ENCODE measurements at regions not wholly inside any gene's neighbourhood (a gene's known extent, or its start where the extent isn't known, plus 50 kb on each side); places are given as distances from the start of the nearest gene placed in this dataset.

DNA sequence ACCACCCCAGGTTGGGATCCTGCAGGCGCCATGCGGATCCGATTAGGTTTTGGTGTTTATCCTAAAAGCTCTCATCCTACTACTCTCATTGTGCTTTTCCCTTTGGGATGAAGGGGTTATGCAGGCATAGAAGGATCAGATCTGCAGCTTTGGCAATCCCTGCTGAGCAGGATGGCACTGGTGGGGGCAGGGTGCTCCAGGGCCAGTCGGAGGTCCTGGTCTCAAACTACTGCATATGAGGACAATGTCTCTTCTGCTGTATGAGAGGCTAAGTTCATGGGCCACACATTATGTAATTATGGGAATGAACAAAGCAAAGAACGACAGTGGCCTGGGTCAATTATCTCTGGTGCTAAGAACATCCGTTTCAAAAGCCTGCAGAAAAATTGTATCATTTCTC, 334.2 kb downstream of the IRX1 start:
- Histone ChIP-seq H3K27ac (replicated peaks) (no peak overlapping the region), H3K27me3 (ENCODE audit: insufficient read depth, poor library complexity, severe bottlenecking) (no peaks in the 10 kb centered on the region), H3K4me3 (replicated peaks; ENCODE audit: insufficient read depth, low read length) (no peak overlapping the region)
- TF ChIP-seq POLR2AphosphoS5 (IDR thresholded peaks at IDR 0.05; ENCODE audit: low read depth) (no peak), GABPA (IDR thresholded peaks at IDR 0.05; ENCODE audit: low read depth) (no peak)
- TF ChIP-seq, protein P1, sequence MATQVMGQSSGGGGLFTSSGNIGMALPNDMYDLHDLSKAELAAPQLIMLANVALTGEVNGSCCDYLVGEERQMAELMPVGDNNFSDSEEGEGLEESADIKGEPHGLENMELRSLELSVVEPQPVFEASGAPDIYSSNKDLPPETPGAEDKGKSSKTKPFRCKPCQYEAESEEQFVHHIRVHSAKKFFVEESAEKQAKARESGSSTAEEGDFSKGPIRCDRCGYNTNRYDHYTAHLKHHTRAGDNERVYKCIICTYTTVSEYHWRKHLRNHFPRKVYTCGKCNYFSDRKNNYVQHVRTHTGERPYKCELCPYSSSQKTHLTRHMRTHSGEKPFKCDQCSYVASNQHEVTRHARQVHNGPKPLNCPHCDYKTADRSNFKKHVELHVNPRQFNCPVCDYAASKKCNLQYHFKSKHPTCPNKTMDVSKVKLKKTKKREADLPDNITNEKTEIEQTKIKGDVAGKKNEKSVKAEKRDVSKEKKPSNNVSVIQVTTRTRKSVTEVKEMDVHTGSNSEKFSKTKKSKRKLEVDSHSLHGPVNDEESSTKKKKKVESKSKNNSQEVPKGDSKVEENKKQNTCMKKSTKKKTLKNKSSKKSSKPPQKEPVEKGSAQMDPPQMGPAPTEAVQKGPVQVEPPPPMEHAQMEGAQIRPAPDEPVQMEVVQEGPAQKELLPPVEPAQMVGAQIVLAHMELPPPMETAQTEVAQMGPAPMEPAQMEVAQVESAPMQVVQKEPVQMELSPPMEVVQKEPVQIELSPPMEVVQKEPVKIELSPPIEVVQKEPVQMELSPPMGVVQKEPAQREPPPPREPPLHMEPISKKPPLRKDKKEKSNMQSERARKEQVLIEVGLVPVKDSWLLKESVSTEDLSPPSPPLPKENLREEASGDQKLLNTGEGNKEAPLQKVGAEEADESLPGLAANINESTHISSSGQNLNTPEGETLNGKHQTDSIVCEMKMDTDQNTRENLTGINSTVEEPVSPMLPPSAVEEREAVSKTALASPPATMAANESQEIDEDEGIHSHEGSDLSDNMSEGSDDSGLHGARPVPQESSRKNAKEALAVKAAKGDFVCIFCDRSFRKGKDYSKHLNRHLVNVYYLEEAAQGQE (IDR thresholded peaks at IDR 0.05; ENCODE audit: insufficient replicate concordance, low read depth), result no peak
- no peak for DNase-seq (ENCODE audit: low read depth in 1 of 2, low spot score in 1 of 2)

DNA sequence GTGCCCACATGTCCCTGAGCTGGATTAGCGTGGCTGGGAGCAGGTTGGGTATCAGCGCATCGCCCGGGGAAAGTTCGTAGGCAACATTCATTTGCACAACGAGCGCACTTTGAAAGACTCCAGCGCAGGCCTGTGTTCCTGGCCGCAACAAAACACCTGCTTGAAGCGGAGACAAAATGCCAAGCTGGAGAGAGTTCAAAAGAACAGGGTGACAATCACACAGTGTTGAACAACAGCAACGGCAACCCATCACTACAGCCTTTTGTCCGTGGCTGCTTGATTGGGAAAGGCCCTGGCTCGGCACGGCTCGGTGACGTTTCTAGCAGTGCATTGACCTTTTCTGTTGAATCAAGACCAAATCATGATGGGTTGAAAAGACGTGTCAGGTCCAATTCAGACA, 336.3 kb downstream of the IRX1 start:
- TF ChIP-seq, protein P2, sequence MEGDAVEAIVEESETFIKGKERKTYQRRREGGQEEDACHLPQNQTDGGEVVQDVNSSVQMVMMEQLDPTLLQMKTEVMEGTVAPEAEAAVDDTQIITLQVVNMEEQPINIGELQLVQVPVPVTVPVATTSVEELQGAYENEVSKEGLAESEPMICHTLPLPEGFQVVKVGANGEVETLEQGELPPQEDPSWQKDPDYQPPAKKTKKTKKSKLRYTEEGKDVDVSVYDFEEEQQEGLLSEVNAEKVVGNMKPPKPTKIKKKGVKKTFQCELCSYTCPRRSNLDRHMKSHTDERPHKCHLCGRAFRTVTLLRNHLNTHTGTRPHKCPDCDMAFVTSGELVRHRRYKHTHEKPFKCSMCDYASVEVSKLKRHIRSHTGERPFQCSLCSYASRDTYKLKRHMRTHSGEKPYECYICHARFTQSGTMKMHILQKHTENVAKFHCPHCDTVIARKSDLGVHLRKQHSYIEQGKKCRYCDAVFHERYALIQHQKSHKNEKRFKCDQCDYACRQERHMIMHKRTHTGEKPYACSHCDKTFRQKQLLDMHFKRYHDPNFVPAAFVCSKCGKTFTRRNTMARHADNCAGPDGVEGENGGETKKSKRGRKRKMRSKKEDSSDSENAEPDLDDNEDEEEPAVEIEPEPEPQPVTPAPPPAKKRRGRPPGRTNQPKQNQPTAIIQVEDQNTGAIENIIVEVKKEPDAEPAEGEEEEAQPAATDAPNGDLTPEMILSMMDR (IDR thresholded peaks at IDR 0.05; ENCODE audit: insufficient read depth, low read length), result no peak
- TF ChIP-seq POLR2AphosphoS5 (IDR thresholded peaks at IDR 0.05; ENCODE audit: low read depth) (no peak), GABPA (IDR thresholded peaks at IDR 0.05; ENCODE audit: low read depth) (no peak), SPI1 (IDR thresholded peaks at IDR 0.05; ENCODE audit: borderline replicate concordance, low read depth) (no peak)
- TF ChIP-seq, protein P1 (IDR thresholded peaks at IDR 0.05; ENCODE audit: insufficient replicate concordance, low read depth), result no peak
- no peak overlapping the region for H3K4me3 ChIP-seq (replicated peaks; ENCODE audit: insufficient read depth, low read length)
- no peaks in the 10 kb centered on the region for H3K27me3 ChIP-seq (ENCODE audit: insufficient read depth, poor library complexity, severe bottlenecking)
- no peak for DNase-seq (ENCODE audit: low read depth in 1 of 2, low spot score in 1 of 2)
- H3K27ac ChIP-seq (replicated peaks), result no peak overlapping the region

DNA sequence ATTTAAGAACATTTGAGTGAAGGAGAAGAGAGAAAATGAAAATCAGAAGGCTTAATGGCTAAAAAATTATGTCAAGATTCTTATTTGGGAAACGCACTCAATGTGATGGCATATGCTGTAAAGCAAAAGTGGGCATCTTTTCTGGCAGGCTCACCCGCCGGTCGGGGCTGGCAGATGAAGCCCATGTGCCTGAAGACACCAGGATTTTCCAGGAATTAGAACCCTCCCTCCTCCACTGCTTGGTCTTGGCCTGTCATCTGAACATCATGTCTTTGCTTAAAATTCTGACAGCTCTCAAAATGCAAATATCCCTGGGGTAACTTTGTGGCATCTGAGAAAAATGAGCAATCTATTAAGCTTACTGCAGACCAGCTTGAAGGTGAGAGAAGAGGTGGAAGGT, 337.9 kb downstream of the IRX1 start:
- Histone ChIP-seq H3K27ac (replicated peaks) (no peak overlapping the region), H3K27me3 (ENCODE audit: insufficient read depth, poor library complexity, severe bottlenecking) (no peaks in the 10 kb centered on the region), H3K4me3 (replicated peaks; ENCODE audit: insufficient read depth, low read length) (no peak overlapping the region)
- DNase-seq (ENCODE audit: low read depth in 1 of 2, low spot score in 1 of 2), result no peak
- TF ChIP-seq, protein P2 (IDR thresholded peaks at IDR 0.05; ENCODE audit: insufficient read depth, low read length), result no peak
- TF ChIP-seq POLR2AphosphoS5 (IDR thresholded peaks at IDR 0.05; ENCODE audit: low read depth), result no peak
- TF ChIP-seq GABPA (IDR thresholded peaks at IDR 0.05; ENCODE audit: low read depth), result no peak
- TF ChIP-seq, protein P1 (IDR thresholded peaks at IDR 0.05; ENCODE audit: insufficient replicate concordance, low read depth), result no peak
- TF ChIP-seq SPI1 (IDR thresholded peaks at IDR 0.05; ENCODE audit: borderline replicate concordance, low read depth), result no peak

DNA sequence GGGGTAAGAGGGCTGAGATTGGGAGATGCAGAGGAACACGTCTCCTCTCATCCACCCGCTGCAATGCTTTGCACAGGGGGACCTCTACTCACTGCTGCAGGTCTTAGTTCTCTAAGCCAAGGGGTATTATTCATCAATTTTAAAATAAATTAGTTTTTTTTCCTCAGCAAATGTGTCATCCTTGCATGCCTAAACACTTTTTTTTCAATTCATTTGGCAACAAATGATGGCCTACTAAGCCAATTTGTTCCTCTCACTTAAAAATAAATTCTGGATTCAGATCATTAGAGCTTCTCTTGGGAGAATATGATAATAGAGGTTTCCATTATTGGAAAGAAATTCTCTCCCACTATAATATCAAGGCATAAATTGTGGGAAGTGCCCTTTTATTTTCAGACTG, 338.3 kb downstream of the IRX1 start:
- TF ChIP-seq, protein P1 (IDR thresholded peaks at IDR 0.05; ENCODE audit: insufficient replicate concordance, low read depth), result no peak
- TF ChIP-seq GABPA (IDR thresholded peaks at IDR 0.05; ENCODE audit: low read depth) (no peak), POLR2AphosphoS5 (IDR thresholded peaks at IDR 0.05; ENCODE audit: low read depth) (no peak), SPI1 (IDR thresholded peaks at IDR 0.05; ENCODE audit: borderline replicate concordance, low read depth) (no peak)
- TF ChIP-seq, protein P2 (IDR thresholded peaks at IDR 0.05; ENCODE audit: insufficient read depth, low read length), result no peak
- DNase-seq (ENCODE audit: low read depth in 1 of 2, low spot score in 1 of 2), result no peak
- Histone ChIP-seq H3K27me3 (ENCODE audit: insufficient read depth, poor library complexity, severe bottlenecking) (no peaks in the 10 kb centered on the region), H3K4me3 (replicated peaks; ENCODE audit: insufficient read depth, low read length) (no peak overlapping the region), H3K27ac (replicated peaks) (no peak overlapping the region)
